HG03378 (cell line): ENCODE measurements at regions not wholly inside any gene's neighbourhood (a gene's known extent, or its start where the extent isn't known, plus 50 kb on each side); places are given as distances from the start of the nearest gene placed in this dataset.

ENCODE experiments used
- ATAC-seq: cut with Tn5 transposase; IDR thresholded peaks from one replicate; pipeline ENCODE4 v1.9.1; 2021; ENCODE audit warnings: mild to moderate bottlenecking, moderate library complexity; ENCODE audit not compliant: unreplicated experiment

DNA sequence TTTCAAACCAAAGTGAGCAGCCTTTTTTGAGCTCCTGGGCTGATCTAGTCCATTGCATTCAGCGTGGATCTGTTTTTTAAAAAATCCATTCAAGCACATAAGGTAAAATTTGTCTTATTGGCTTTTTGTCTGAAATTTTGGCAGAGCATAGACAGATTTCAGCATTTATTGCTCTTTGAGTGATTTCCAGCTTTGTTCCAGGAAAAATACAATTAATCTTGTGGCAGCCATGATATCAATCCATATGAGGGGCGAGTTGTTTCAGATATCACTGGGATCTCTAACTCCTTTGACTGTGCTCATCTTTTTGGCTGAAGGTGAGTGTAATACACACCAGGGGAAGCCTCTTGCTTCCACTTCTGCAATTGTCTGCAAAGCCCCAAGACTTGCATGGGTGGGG is 523.9 kb downstream of the SLC4A3 start:
- ATAC-seq = no peak

DNA sequence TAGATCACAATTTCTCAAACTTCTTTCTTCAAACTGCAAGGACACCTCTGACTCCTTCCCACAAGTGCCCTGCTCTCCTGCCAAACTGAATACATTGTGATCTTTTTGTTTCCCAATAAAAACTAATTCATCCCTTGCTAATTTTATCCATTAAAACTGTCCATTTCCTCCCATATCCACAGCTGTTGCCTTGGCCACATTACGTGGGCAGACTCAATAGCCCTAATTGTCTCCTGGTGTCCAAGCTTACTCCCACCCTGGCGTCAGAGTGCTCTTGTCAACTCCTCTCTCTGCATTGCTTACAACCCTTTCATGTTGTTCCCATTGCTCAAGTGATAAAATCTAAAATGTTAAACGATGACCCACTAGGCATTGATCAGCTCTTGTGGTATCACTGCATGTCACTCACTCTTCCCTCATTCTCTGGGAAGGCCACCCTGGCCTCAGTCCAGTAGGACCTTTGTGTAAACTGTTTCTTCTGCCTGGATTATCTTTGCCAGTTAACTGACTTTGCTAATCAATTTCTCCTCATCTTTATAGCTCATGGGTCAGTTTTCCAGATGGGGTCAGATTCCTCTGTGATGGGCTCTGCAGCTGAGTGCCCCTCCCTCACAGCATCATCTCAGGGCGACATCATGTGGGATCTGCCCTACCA is 525.0 kb downstream of the SLC4A3 start:
- no peak for ATAC-seq

DNA sequence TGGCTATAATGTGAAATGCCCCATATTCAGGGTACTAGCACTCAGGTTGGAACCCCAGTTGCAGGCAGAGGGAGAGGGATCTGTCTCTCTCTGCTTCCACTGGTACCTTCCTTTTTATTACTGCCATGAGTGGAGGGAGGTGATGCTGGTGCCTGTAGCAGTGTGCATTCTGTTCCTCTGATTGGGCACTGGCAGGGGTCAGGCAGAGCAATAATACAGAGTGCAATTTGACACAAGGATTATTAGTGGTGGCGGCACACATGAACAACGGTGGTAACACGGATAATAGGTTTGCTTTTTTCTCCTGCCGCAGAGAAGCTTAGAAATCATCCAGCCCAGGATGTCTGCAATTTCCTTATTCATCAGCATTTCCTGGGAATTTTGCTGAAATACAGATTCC is 525.7 kb downstream of the SLC4A3 start:
- ATAC-seq = no peak

DNA sequence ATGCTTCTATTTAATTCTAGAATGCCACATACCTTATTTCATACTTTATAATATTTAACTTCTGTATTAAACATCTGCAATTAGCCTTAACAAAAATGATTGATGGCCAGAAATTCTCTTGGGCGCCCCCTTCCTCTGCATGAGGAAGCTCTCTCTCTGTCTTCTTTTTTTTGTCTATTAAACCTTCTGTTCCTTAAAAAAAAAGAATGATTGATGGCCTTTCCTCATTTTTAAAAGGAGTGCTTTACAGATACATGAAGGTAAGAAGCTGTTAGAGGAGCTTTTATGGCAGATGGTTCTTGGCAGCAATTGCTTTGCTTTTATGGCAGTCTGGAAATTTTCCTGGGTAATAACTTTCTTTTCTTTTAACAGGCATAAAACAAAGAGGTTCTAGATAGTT is 526.9 kb downstream of the SLC4A3 start:
- no peak for ATAC-seq

DNA sequence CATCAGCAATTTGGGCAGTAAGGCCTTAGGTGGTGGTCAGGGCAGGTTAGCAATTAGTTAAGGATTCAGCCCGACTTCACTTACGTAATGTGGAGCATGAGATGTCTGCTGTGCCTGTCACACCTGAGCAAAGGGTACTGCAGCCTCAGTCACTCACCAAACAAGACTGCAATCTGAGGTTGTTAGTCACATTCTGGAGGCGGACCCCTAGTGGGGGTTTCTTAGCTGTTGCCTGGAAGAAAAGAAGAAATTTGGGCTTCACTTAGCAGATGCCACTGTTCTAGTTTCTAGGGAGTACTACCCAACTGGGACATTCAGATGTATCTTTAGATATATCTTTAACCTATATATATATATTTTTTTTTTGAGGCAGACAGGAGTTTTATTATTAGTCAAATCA is 529.9 kb downstream of the SLC4A3 start:
- ATAC-seq = no peak

DNA sequence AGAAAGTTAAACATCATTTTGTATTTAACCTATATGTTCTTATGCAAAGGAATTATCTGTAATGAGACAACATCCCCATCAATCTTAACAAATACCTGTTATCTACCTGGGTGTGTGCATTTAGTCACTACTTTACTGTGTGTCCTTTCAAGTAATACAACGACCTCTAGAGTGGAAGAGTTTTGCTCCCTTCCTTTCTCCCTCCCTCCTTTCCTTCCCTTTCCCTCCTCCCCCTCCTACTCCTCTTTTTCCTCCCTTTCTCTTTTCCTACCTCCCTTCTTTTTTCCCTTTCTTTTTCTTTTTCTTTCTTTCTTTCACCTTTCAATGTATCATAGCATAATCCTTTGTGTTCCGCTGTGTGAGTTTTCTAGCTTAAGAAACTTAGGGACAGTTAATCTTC is 532.3 kb downstream of the SLC4A3 start:
- no peak for ATAC-seq

DNA sequence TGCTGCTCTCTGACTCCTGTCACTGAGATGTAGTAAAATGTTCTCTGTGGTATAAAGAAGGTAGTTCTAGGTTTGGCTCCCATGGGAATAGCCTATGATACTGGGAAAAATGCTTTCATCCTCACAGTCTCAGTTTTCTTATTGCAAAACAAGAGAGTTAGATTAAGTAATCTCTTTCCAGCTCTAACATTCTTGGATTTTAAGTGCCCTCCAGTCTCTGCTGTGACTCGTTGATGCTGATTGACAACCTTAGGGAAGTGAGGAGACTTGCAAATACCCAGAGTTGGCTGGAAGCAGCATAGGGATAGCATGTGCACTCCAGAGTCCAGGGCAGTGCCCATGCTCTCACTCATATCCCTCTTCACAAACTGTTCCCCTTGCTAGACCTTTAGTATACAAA is 534.9 kb downstream of the SLC4A3 start:
- ATAC-seq = no peak

DNA sequence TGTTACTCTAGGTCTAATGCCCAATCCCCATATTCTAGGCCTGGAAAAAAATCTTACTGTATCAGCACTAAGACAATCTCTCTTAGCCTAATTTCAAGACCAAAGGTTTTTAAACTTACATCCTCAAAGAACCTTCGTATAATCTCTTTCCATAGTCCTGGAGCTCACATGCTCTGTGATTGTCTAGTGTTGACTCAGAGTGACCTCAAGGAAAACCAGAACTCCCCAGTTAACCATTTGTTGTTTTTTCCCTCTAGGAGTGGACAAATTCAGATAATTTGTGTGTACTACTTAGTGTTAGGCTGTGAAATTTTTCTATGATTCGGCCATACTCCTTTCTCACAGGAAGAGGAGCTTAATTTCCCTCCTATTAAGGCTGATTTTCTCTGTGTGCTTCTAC is 536.1 kb downstream of the SLC4A3 start:
- no peak for ATAC-seq

DNA sequence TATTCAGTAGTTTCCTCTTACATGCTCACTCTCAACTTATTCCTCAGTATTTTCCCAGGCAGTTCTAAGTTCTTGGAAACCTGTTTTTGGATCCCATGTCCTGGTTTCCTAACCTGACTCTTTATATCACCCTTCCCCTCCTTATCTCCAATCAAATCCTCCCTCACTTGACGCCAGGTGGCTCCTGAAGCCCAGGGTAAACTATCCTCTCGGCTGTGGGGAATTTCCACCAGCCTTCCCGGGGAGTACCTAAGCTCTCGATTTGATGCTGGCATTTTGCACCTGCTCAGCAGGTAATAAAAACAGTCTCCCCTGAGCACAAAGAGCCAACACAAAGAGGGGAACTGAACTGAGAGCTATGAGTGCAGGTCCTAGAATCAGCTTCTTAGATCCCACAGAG is 538.0 kb downstream of the SLC4A3 start:
- ATAC-seq = no peak

DNA sequence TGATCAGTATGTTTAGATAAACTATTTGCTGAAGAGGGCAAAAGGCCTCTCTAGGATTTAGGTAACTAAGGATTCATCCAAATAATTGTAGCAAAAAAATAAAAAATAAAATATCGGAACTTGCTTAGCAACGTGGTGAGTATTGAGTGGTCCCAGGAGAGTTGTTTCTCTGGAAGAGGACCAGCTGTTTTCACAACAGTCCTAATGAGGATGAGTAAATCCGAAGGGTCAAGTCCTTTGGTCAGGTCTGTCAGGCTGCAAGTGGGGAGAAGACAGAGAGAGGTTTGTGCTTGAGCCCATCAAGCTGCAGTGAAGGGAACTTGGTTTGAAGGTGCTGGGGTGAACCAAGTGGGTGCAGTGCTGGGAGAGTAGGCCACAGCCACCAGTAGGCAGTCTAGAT is 539.2 kb downstream of the SLC4A3 start:
- no peak for ATAC-seq

DNA sequence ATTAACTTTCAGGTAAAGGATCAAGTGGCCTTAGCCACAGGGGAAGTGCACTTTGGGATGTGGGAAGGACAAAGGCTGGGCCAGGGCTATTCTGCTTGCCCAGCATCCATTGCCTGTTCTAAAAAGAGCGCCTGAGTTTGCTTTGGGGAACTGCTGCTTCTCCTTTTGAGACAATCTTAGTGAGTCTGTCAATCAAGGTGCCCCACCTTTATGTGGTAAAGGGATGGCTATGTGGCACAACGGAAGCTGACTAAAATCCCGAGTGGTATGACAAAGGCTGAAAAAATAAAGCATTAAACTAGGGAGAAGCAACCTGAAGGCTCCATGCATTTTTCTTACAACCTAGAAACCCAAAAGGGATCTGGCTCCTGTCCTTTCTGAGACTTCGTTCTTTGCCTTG is 540.5 kb downstream of the SLC4A3 start:
- no peak for ATAC-seq

DNA sequence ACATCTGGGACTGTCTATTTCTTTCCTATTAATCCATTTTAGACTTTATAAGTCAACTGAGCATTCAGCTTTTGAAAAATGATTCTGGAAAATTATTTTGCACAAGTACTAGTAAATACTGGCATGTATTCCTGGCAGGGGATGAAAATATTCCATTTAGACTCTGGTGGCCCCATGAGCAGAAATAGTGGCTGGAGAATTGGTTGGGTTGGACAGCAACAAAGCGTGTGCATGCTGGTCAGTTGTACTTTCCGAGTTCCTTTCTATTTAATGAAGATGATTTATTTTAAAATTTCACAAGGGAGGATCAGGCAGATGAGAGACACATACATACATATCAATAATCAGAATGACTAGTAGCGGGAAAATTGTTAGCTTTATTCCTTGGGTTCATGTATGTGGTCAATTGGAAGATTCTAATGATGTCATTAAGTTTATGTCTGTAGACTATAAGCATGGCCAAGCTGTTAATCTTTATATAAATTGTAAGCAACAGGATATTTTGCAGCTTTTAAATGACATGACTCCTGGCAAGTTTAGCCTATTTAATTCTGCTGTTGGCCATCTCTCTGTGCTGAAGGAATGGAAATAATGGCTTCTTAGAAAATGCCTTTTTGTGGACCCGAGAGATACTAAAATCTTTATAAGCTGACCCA is 541.6 kb downstream of the SLC4A3 start:
- no peak for ATAC-seq

DNA sequence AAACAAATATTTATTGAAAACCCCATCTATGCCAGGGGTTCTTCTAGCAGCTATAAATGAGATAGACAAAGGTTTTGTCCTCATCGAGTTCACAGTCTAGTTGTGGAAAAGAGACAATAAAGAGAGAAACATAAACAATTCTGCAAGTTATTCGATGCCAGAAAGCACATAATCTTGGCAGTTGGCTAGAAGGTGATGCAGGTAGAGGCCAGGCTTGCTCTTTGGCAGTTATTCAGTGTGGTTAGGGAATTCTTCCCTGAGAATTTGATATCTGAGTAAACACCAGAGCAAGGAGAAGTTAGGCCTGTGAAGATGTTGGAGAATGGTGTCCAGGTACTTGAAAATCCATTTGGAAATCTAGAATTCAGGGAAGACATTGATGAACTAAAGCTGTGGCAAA is 547.4 kb downstream of the SLC4A3 start:
- no peak for ATAC-seq

DNA sequence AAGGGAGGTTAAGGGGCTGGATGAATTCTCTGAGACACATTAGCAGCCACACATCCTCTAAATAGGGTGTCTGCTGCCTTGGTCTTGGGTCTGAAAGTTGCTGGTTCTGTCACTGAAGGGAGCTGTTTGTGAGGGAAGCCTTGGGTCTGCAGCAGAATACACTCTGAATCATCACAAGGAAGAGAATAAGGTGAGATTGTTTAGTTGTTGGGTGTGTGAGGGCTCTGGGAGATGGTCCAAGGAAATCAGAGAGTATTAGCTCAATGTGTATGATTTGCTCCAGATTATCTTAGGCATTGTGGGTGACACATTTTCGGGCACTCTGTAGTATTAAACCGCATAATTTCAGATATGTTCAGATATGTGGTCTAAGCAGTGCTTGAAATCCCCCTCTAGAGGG is 548.5 kb downstream of the SLC4A3 start:
- no peak for ATAC-seq

DNA sequence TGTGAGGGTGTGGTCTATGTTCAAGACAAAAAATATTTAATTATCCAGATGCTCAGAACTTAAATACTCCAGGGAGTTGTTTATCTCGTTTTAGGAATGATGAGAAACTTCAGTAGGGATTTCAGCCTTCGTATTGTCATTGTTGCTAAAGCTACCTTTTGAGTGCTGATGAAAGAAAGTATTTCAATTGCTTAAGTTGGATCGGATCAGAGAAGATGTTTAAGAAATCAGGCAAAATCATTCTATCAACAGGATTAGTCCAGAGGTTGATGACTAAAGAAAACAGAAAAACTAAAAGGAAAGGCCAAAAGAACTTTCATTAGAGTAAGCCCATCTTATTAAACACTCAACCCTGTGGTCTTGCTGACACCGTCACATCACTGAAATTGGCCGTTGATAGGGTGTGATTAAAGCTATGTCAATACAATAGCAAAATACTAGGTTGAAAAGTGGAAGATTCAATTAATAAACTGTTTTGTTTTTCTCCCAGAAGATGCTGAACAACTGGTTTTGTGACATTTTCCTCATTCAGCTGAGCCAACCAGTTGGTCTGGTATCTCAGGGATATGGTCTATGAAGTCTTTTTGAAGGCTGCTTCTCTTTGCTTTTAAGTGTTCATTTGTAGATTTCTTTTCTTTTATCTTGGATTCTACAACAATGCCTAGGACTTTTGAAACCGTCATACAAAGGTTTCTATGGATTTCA is 551.7 kb downstream of the SLC4A3 start:
- no peak for ATAC-seq

DNA sequence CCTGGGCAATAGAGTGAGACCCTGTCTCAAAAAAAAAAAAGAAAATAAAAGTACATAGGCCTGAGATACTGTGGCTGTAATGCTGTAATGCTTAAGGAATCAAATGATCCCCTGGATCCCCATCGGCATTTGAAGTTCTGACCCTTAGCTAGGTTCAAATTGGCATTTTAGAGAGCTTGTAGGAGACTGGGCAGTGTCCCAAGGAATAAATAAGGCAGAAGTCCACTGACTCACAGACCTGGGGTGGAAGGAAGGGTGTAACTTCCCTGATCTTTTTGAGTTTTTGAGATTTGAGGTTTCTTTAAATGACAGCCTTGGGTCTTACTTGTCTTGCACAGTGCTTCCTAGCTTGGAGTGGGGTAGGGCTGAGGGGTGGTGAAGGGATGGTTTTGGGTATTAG is 553.7 kb downstream of the SLC4A3 start:
- ATAC-seq = no peak

DNA sequence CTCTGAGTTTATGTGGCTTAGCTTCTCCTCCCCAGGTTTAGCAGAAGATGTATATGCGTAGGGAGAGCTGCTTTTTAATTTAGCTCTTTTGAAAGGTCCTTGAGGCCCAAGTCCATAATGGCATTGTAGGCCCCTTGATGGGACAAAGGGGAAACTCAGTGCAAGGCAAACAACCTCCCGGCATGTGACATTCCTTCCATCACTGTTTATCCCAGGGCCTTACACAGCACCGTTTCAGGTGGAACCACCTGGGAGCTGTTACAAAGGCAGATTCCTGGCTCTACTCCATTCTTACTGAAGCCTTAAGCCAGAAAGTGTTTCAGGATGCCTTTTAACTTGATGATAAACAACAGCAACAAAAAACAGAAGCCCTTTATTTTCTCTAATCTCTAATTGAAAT is 555.4 kb downstream of the SLC4A3 start:
- ATAC-seq = no peak

DNA sequence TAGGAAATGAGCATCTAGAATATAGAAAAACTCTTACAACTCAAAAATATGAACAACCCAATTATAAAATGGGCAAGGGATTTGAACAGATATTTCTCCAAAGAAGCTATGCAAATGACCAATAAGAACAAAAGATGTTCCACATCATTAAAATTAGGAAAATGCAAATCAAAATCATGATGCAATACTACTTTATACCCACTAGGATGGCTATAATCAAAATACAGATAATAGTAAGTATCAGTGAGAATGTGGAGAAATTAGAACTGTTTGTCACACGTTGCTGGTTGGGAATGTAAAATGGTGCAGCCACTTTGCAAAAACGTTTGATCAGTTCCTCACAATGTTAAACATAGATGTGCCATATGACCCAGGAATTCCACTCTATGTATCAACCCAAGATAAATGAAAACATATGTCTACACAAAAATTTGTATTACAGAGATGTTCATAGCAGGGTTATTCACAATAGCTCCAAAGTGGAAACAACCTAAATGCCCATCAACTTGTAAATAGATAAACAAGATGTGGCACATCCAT is 558.4 kb downstream of the SLC4A3 start:
- ATAC-seq = no peak

DNA sequence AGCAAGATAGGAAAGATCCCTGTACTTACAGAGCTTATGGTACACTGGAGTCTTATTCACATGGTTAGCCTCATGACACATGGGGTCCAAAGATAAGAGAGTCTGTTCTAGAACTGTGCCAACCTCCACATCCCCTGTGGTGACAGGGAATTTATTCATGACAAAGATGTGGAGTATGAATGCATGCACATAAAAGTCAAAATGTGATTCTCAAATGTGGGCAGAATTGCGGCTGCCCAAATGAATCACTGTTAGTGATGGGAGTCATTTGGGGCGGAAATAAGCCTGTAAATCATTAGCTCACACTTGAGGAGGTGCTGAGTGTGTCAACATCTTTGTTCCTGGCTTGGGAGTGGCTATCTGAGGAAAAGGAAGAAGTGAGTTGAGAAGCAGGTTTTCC is 560.6 kb downstream of the SLC4A3 start:
- ATAC-seq = peak; percentile 49

DNA sequence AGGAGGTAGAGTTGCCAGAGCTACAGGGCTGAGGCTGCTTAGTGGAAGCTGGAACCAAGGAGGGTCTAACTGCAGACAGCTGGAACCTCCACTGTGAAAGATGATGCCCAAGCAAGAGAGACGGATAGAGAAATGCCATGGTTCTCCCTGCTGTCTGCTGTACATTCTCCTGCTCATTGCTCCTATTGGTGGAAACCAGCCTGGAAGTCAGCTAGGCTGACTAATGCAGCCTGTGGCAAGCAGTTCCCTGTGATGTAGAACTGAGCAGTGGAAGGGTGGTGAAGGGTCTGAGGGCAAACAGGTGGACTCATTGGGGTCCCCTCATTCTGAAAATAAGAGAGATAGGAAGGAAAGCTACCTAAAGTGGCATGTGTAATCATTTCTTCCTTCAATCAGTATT is 563.6 kb downstream of the SLC4A3 start:
- no peak for ATAC-seq

DNA sequence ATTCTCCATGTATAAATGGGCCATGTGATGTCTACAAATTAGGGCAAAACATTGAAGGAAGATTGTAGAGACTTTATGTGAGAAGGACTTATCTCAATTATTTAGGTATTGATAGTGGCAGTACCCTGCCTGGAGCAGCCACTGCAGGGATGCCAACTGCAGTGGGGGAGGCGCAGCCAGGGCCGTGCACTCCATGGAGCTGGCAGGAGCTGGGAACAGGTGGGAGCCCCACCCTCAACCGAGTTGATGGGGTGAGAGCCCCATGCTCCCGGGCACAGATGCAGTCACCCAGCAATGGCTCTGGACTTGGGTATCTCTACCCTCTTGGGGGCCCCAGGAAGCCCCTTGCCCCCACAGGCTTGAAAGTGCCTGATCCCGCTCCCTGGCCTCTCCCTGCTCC is 564.3 kb downstream of the SLC4A3 start:
- no peak for ATAC-seq
